ENCODE measurements at regions not wholly inside any gene's neighbourhood (a gene's known extent, or its start where the extent isn't known, plus 50 kb on each side); places are given as distances from the start of the nearest gene placed in this dataset.

DNA sequence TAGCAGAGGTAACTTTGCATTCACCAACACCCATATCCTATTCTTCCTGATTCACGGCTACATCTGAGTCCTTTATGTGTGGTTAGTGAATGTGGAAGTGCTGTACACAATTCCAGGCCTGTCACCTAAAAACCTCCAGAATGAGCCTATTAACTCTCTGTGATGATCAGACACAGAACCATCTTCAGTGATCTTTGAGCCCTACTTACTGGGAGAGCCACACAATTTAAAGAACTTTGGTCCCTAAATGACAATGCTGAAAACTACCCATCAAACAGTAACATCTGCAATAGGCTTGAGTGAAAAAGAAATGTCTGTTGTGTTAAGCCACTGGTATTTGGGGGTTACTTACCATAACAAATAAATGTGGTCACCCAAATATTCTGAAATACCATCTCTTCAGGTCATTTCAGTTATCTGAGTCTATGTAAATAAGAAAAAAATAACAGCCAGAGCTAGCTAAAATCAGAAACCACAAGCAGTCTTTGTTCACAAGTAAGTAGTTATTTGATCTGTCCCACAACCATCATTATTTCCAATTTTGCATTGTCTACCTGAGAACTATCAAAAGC, 145.7 kb downstream of the HGF start:
- TF ChIP-seq, protein P1, sequence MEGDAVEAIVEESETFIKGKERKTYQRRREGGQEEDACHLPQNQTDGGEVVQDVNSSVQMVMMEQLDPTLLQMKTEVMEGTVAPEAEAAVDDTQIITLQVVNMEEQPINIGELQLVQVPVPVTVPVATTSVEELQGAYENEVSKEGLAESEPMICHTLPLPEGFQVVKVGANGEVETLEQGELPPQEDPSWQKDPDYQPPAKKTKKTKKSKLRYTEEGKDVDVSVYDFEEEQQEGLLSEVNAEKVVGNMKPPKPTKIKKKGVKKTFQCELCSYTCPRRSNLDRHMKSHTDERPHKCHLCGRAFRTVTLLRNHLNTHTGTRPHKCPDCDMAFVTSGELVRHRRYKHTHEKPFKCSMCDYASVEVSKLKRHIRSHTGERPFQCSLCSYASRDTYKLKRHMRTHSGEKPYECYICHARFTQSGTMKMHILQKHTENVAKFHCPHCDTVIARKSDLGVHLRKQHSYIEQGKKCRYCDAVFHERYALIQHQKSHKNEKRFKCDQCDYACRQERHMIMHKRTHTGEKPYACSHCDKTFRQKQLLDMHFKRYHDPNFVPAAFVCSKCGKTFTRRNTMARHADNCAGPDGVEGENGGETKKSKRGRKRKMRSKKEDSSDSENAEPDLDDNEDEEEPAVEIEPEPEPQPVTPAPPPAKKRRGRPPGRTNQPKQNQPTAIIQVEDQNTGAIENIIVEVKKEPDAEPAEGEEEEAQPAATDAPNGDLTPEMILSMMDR (IDR thresholded peaks at IDR 0.05) = no peak
- no peak for TF ChIP-seq EZH2 (IDR thresholded peaks at IDR 0.05; ENCODE audit: borderline replicate concordance, insufficient read depth, low read depth, low read length, poor library complexity, severe bottlenecking)
- DNase-seq (no peak), ATAC-seq (ENCODE audit: low read depth) (no peak)
- no peak overlapping the region for H3K27ac Mint-ChIP-seq
- H4K20me1 ChIP-seq (ENCODE audit: control insufficient read depth, insufficient read depth, low read length, poor library complexity, severe bottlenecking) = no peaks in the 10 kb centered on the region
- H3K27me3 ChIP-seq (replicated peaks in 1 of 4; ENCODE audit: control extremely low read depth in 1 of 4, control insufficient read depth in 3 of 4, insufficient read depth in 4 of 4, low read length in 3 of 4) = no peaks in the 10 kb centered on the region
- H3K4me2 ChIP-seq (replicated peaks; ENCODE audit: low read depth, low read length, poor library complexity, severe bottlenecking) = no peak overlapping the region
- no peaks in the 10 kb centered on the region for H3K4me1 Mint-ChIP-seq
- H3K27me3 Mint-ChIP-seq = no peaks in the 10 kb centered on the region
- H3K27ac ChIP-seq (ENCODE audit: low read length in 2 of 2) = no peak overlapping the region
- no peaks in the 10 kb centered on the region for H3K4me1 ChIP-seq (ENCODE audit: control insufficient read depth in 2 of 2, insufficient read depth in 2 of 2, low read length in 2 of 2)
- intact Hi-C loops (cut with micrococcal nuclease) = no loop called here
- no peak overlapping the region for H3K9ac ChIP-seq (ENCODE audit: low read length)
- no CpG with 5 or more reads among the region's 1 CpG for WGBS (ENCODE audit: insufficient coverage)
- ChIA-PET POLR2A (no interaction called here), CTCF (no interaction called here)
- H3K9me3 ChIP-seq (ENCODE audit: control extremely low read depth in 1 of 3, control insufficient read depth in 2 of 3, insufficient read depth in 1 of 3, low read length in 2 of 3) = no peaks in the 10 kb centered on the region
- no peak overlapping the region for H2AFZ ChIP-seq (ENCODE audit: insufficient read depth, low read depth, low read length, poor library complexity, severe bottlenecking)
- H3K79me2 ChIP-seq (ENCODE audit: control insufficient read depth, insufficient read depth, low read length) = no peaks in the 10 kb centered on the region
- H3K9me3 Mint-ChIP-seq (ENCODE audit: insufficient read depth) = no peaks in the 10 kb centered on the region
- no peak overlapping the region for H3K4me3 Mint-ChIP-seq
- H3K36me3 ChIP-seq (replicated peaks in 1 of 2; ENCODE audit: control extremely low read depth in 1 of 2, control insufficient read depth in 1 of 2, extremely low read depth in 1 of 2, insufficient read depth in 2 of 2, low read length in 1 of 2) = no peaks in the 10 kb centered on the region
- no peak overlapping the region for H3K4me3 ChIP-seq (ENCODE audit: control extremely low read depth in 1 of 5, extremely low read depth in 1 of 5, insufficient read depth in 1 of 5, low read depth in 2 of 5, low read length in 4 of 5)

DNA sequence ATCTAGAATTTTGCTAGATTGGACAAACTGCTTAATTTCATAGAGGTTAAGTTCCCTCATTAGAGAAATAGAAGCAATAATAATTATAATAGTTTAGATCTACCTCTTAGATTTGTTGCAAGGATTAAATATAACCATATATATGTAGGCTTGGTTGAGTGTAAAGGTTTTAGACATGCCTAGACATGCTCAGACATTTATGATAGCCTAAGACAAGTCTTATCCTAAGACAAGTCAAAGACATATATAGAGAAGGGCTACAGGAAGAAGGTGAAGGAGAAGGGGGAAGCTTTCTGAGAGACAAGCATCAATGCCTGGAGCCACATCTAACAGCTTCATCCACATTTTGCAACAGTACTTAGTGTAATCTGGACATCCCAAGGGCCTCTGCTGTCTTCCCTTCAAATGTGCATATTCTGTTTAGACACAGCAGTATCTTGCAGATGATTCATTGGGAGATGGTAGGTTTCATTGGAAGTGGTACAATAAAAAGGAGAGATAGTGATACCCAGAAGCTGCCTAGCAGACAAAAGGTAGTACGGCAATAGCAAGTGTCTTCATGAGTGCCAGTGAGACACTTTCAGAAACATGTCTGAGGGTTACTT, 146.5 kb downstream of the HGF start:
- Mint-ChIP-seq H3K4me1 (no peaks in the 10 kb centered on the region), H3K27me3 (no peaks in the 10 kb centered on the region), H3K4me3 (no peak overlapping the region), H3K27ac (no peak overlapping the region), H3K9me3 (ENCODE audit: insufficient read depth) (no peaks in the 10 kb centered on the region)
- no peaks in the 10 kb centered on the region for H3K27me3 ChIP-seq (replicated peaks in 1 of 4; ENCODE audit: control extremely low read depth in 1 of 4, control insufficient read depth in 3 of 4, insufficient read depth in 4 of 4, low read length in 3 of 4)
- H3K36me3 ChIP-seq (replicated peaks in 1 of 2; ENCODE audit: control extremely low read depth in 1 of 2, control insufficient read depth in 1 of 2, extremely low read depth in 1 of 2, insufficient read depth in 2 of 2, low read length in 1 of 2) = no peaks in the 10 kb centered on the region
- POLR2A ChIA-PET = no interaction called here
- H3K9me3 ChIP-seq (ENCODE audit: control extremely low read depth in 1 of 3, control insufficient read depth in 2 of 3, insufficient read depth in 1 of 3, low read length in 2 of 3) = no peaks in the 10 kb centered on the region
- H3K4me3 ChIP-seq (ENCODE audit: control extremely low read depth in 1 of 5, extremely low read depth in 1 of 5, insufficient read depth in 1 of 5, low read depth in 2 of 5, low read length in 4 of 5) = no peak overlapping the region
- H3K9ac ChIP-seq (ENCODE audit: low read length) = no peak overlapping the region
- no peaks in the 10 kb centered on the region for H4K20me1 ChIP-seq (ENCODE audit: control insufficient read depth, insufficient read depth, low read length, poor library complexity, severe bottlenecking)
- intact Hi-C loops (cut with micrococcal nuclease) = no loop called here
- H3K4me1 ChIP-seq (ENCODE audit: control insufficient read depth in 2 of 2, insufficient read depth in 2 of 2, low read length in 2 of 2) = no peaks in the 10 kb centered on the region
- DNase-seq = no peak
- CTCF ChIA-PET = no interaction called here
- no peak overlapping the region for H3K27ac ChIP-seq (ENCODE audit: low read length in 2 of 2)
- no peak for TF ChIP-seq EZH2 (IDR thresholded peaks at IDR 0.05; ENCODE audit: borderline replicate concordance, insufficient read depth, low read depth, low read length, poor library complexity, severe bottlenecking)
- TF ChIP-seq, protein P1 (IDR thresholded peaks at IDR 0.05) = no peak
- no peak overlapping the region for H3K4me2 ChIP-seq (replicated peaks; ENCODE audit: low read depth, low read length, poor library complexity, severe bottlenecking)
- H3K79me2 ChIP-seq (ENCODE audit: control insufficient read depth, insufficient read depth, low read length) = no peaks in the 10 kb centered on the region
- no peak overlapping the region for H2AFZ ChIP-seq (ENCODE audit: insufficient read depth, low read depth, low read length, poor library complexity, severe bottlenecking)
- ATAC-seq (ENCODE audit: low read depth) = no peak
- WGBS (ENCODE audit: insufficient coverage) = no CpG with 5 or more reads among the region's 1 CpG

All from B cell (primary cell).